ENCODE measurements at regions not wholly inside any gene's neighbourhood (a gene's known extent, or its start where the extent isn't known, plus 50 kb on each side); places are given as distances from the start of the nearest gene placed in this dataset.

DNA sequence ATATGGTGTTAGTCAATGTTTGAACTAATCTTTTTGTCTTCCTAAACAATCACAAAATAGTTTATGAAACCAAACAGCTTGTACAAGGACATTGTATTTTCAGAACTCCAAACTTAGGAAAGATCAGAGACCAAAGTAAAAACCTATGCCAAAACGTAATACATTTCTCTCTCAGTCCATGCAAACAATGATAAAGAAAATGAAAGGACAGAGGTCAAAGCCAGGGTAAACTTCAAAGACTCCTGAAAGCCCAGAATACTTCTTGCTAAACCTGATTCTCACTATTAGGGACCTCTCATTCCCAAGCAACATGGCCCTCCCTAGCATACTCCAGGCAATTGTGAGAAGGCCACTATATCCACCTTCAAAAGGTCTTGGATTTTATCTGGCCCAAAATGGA, 105.1 kb upstream of the GALNT5 start:
- no peak for DNase-seq (ENCODE audit: low spot score)

DNA sequence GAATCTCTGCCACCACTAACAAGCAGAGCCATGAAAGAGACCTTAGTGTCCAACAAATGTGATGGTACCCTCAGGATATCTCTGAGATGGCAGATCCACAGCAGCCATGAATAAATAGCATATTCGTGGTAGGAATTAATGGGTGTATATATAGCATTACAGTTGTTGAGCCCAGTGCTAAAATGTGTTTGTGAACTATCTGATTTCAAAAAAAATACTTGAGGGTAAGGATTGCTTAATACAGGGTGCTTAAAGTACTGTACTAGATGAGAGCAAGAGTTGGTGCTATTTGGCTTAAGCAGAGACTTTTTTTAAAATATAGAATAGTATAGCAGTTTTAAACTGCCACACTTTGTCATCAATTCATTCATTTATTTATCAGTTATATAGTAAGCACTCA, 101.5 kb upstream of the GALNT5 start:
- DNase-seq (ENCODE audit: low spot score): no peak

DNA sequence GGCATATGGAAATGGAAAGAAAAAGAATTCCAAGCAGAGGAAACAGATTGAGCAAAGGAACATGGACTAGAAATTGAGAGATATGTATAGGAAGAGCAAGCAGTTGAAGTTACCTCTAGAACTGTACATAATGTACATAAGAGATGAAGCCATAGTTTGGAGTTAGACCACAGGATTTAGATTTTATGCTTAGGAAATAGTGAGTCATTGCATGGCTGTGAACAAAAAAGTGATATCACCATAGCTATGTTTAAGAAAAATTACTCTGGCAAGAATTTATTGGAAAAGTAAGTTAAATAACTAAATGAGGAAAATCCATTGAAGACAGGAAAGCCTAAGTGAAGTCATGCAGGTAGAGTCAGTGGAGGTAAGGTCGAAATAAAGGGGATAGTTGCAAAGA, 99.4 kb upstream of the GALNT5 start:
- DNase-seq (ENCODE audit: low spot score): no peak

DNA sequence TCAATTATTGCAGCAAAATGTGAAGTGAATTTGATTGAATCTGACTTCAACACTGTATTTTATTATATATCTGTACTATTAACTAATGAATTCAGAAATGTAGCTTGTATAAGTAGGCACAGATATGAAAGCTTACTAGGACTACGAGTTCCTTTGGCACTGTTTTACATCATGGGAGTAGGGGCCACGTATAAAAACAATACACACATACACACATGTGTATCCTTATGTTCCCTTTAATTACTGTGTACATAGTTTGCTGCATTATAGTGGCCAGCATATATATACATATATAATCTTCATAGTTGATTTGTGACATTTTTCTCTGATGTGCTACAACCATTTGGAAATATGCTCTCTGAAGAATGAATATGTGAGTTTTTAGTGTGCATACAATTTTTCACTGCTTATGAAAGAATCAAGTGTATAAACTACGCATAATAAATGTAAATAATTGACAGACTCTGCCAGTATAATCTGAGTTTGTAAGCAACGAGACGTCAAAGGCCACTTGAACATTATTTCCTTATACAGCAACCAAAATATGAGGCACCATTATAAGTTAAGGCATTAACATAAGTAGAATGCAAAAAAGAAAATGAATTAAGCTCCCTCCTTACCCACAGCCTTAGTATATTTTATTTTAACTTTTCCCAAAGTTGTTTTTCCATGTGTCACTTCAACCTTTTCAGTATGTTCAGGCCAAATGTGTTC, 98.1 kb upstream of the GALNT5 start:
- no peak for DNase-seq (ENCODE audit: low spot score)

DNA sequence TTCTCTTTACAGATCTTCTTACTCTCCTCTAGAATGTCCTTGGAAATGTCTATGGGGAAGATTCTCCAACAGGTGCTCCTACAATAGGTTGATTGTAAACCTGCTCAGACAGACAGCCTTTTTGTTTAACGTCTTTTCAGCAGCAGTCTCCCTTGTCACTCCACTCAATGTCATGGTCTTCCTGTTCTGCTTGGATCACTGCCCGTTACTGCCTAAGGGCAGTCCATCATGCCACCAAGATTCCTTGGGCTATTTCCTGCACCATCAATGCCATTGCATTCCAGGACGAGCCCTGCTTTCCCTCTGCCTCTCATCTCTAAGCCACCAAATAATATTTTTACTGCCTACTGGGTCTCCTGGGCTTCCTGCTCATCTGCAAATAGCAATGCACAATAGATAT, 97.4 kb upstream of the GALNT5 start:
- no peak for DNase-seq (ENCODE audit: low spot score)

DNA sequence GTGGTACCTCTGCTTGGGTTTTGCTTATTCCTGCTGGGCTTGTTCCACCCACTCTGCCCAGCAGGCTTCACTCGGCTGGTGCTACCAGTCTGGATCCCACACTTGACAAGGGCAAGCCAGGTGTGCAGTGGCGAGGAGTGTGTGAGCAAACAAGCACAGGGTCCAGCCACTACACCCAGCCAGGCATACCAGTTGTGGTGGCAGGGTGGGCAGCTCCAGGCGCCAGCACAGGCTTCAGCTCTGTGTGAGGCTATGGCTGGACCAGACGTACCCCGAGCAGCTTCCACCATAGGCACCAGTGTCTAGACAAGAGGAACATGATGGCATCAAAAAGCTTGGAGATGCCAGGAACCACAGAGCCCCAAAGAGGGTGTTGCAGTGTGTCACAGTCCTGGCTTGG, 93.1 kb upstream of the GALNT5 start:
- no peak for DNase-seq (ENCODE audit: low spot score)

DNA sequence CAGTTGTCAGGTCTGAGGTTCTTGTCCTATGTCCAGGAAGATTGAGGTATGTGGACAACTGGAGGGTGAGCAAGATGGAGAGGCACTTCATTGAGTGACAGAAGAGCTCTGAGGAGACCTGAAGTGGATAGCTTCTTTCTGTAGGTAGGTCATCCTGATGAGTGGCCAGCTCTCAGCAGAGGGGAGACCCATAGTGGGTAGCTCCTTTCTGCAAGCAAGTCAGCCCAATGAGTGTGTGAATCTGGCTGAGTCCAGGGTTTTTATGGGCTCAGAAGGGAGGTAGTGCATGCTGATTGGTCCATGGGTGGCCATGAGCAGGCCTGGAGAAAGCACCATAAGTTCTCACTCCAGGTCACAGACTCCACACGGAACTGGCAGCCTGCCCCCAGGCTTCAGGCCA, 92.6 kb upstream of the GALNT5 start:
- DNase-seq (ENCODE audit: low spot score): no peak

DNA sequence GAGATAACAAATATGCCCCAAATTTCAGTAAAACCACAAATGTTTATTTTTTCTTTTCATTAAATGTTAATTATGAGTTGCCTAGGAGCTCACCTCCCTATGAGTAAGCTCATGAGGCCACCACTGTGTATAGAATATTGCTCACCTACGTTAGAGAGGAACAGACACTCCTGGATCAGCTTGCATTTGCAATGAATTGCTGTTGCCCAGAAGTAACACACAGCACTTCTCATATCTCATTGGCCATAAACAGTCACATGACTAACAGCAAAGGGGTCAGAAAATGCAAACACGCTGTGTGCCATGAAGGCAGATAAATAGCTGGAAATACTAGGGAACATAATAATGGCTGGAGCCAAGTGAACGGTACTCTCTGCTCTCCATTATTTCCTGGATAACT, 89.0 kb upstream of the GALNT5 start:
- no peak for DNase-seq (ENCODE audit: low spot score)

DNA sequence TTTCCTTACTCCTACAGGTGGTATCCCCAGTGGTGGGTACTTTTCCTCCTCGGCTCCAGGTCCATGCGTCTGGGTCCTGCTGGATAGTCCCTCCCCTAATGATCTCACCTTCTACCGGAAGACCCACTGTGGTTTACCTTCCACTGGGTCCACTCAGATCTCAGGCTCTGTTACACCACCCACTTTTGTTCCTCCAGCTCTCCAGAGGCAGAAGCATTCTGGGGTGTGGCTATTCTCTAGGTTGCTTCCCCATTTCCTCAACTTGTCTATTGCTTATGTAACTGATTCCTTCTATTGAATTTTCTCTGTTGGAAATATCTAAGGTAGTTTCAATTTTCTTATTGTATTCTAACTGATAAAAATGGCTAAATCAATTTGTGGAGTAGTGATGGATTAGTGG, 87.6 kb upstream of the GALNT5 start:
- DNase-seq (ENCODE audit: low spot score): no peak

DNA sequence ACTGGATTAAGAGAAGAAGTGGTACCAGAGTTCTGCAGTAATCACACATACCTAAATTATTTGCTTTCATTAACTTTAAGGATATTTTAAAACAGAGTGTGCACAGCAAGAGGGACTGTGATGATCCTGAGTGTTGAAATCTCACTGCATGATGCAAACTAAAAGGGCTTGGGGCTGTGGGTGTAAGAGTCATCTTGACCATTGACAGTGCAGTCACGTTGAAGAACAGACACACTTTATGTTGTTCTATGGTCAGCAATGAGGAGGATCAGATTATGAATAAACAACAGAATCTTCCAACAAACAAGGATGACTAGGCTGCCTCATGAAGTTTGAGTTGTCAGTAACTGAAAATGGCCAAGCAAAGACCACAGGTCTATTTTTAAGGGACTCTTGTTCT, 87.2 kb upstream of the GALNT5 start:
- no peak for DNase-seq (ENCODE audit: low spot score)

DNA sequence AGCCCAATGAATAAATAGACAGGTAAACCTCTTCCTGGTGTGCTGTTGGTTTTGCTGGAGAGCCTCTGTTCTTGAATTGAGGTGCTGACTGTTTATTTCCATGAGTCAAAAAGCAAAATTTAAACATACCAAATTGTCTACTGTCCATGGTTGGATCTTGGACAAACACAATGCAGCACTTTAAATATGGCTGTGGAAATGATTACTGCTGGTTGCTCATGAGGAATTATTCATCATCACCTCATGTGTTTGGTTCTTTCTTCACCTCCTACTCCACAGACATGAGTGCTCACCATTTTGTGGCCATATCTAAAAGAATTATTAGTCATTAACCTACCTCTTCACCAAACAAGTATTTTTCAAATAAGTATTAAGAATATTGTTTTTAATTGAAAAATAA, 85.3 kb upstream of the GALNT5 start:
- DNase-seq (ENCODE audit: low spot score): no peak

DNA sequence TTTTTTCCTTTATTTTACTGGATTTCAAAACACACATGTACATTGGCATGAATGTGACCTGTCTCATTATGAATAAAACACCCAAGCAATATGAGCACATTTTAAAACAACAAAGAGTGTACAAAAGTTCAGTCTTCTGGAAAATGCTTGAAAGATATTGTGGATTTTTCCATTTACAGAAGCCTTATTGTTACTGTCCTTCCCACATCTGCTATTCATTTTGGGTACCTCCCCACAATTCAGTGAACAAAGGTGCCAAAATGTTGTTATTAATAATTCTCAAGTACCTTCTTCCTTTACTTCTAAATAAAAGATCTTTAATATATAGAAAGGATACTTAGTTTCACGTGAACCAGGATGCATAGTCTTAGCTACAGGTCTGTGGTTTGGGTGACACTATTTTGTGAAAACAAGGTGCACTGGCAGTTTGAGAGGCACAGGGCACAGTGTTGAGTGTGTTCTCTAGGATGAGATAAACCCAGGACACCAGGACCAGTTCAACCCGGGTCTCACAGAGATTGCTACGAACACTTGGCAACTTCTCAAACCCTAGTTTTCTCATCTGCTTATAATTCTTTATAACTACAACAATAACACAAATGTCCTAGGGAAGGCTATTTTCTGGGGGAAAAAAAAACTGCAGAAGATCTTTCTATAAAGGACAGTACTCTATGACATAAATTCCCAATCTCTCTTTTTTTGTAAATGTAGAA, 84.5 kb upstream of the GALNT5 start:
- DNase-seq (ENCODE audit: low spot score): no peak

DNA sequence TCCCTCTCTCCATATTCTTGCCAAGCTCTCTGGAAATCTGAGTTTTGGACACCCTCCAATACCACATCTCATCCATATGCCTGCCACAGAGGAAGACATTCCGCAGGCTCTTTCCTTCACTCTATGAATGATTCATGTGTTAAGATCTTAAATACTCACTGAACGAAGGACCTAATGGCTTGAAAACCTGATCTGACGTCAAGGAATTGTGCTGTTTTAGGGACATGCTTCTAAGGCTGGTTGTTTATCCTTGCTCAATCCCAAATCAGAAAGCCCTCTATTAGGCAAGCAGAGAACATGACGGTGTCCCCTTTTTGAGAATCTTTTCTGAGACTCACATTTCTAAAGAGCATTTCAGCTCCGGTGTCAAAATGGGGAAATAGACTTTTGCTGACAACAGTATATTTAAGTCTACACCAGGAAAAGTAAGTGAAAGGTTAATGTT, 83.7 kb upstream of the GALNT5 start:
- no peak for DNase-seq (ENCODE audit: low spot score)

DNA sequence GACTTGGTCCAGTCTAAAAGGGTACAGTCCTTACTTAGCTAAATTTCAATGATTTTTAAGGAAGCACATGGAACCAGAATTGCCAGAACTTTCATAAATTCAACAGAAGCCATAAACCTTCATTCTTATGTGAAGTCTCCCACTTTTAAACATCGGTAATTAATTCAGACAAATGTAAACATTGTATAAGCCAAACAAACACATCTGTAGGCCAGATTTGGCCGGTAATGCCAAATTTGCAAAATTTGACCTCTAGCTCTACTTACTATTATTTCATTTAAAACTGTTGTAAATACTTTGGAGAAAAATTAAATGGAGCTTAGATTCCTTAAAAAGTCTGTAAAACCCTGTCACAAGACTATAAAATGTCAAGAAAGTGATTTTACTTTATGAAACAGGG, 83.2 kb upstream of the GALNT5 start:
- no peak for DNase-seq (ENCODE audit: low spot score)

DNA sequence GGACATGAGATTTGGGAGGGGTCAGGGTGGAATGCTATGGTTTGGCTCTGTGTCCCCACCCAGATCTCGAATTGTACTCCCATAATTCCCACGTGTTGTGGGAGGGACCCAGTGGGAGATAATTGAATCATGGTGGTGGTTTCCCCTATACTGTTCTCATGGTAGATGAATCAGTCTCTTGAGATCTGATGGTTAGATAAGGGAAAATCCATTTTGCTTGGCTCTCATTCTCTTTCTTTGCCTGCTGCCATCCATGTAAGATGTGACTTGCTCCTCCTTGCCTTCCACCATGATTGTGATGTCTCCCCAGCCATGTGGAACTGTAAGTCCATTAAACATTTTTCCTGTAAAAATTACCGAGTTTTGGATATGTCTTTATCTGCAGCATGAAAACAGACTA, 80.9 kb upstream of the GALNT5 start:
- no peak for DNase-seq (ENCODE audit: low spot score)

DNA sequence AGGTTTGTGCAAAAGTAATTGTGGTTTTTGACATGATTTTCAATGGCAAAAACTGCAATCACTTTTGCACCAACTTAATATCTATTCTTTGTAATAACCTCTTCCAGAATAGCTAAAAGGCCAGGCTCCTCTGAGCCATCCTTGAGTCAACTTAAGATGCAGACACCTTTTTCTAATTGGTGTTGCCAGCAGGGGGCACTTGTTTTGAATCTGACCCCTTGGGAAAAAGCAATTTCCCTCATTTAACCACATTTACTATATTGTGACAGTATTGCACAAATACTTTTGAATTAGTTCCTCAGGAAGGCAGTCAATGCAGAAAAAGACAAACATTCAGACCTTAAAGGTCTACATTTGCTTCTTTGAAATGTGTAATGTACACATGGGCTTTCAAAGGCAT, 78.6 kb upstream of the GALNT5 start:
- no peak for DNase-seq (ENCODE audit: low spot score)

DNA sequence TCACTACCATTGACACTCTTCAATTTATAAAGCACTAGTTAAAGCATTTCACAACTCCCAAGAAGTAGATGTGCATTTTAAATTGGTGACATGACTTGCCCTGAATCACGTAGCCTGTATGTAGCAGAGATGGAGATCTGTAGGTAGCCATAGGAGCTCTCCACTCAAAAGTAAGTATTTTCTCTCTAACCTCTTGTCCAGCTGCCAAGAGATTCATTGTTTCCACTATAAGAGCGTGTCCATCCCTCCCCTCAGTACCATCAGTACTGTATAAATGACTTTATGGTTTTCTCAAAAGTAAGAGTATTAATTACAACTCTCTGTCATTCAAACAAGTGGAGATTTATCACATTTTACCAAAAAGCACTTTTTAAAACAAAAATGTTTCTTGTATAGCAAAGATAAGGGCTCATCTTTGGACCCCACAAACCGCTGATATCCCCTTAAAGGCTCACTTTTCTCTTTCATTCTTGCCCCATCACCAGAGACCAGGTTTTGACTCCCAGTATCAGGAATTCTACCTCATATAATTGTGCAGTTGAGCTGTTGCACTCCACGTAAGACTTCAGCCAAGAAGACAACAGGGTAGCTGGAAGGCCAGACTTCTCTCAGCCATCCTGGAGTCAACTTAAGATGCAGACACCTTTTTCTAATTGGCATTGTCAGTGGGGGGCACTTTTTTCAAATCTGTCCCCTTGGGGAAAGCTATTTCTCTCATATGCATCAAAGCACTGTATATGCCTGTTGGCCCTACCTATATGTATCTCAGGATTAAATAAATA, 78.0 kb upstream of the GALNT5 start:
- DNase-seq (ENCODE audit: low spot score): no peak

DNA sequence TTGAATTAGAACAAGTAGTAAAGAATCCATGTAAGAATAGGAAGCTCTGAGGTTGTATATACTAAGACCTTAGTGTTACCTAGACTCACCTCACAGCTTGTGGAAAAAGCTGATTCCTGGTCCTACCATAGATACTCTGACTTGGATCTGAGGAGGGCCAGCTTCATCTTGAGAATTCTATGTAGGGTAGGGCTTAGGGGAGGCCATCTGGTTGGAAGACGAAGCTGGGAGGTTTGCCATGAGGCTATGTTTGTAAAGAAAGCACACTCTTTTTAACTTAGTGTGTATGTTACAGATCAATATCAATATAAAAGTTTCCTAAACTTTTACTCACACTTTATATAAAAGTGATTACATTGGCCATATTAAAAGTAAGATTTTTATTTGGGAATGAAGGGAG, 77.1 kb upstream of the GALNT5 start:
- no peak for DNase-seq (ENCODE audit: low spot score)

DNA sequence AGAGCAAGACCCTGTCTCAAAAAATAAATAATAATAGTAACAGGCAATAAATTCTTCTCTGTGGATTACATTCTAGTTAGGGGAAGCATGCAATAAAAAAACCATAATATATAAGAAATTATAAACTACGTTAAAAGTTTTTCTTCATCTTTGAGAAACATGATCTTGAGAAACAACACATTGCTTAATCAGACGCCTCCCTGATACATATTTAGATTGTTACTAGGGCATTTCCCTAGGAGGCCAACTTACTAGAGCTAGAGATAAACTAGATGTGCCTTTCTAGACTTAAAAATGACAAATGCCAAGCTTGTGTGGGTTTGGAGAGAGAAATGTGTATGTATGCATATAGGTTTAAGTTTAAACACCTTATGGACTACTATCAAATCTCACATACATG, 76.3 kb upstream of the GALNT5 start:
- DNase-seq (ENCODE audit: low spot score): no peak

DNA sequence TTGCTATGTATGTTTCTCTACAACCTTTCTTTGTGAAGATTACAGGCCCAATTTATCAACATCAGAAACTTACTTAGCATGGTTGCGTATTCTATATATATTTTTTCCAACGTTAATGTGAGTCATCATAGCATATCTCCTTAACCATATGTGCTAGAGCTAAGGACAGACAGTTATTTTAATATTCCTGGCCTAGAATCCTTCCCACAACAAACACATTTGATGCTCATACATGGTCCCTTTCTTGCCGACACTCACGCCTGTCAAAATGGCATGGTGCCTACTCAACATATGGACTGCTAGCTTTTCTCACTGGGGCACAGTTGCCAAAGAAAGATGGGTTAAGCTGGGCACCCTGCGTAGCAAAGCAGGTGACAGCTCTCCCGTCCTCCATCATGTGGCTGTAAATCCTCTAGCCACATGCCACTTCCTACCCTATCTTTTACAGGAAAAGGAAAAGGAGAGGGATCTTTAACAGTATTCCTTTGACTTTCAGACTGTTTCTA, 75.2 kb upstream of the GALNT5 start:
- DNase-seq (ENCODE audit: low spot score): no peak

DNA sequence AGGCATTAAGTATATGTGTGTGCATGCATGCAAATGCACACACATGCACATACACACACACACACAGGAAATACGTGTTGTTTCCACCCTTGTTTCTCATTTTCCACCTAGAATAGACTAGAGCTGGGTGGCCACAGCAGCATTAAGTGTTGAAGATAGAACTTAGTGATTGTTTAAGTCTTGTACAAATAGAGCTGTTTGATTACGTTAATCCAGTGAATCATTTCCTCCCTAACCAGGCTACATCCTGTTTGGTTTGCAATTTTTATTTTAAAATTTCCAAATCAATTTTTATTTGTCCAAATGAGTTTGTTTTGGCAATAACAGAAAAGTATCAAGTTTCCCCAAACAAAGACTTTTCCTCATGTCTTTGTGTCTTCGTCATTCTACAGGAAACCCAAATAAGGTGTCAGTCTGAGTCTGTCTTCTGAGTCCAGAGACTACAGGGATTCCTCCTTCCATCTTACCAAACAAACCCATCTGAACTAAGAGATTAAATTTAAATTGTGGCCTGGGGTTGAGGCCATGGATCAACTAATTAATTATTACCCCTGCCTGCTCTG, 74.6 kb upstream of the GALNT5 start:
- DNase-seq (ENCODE audit: low spot score): no peak

DNA sequence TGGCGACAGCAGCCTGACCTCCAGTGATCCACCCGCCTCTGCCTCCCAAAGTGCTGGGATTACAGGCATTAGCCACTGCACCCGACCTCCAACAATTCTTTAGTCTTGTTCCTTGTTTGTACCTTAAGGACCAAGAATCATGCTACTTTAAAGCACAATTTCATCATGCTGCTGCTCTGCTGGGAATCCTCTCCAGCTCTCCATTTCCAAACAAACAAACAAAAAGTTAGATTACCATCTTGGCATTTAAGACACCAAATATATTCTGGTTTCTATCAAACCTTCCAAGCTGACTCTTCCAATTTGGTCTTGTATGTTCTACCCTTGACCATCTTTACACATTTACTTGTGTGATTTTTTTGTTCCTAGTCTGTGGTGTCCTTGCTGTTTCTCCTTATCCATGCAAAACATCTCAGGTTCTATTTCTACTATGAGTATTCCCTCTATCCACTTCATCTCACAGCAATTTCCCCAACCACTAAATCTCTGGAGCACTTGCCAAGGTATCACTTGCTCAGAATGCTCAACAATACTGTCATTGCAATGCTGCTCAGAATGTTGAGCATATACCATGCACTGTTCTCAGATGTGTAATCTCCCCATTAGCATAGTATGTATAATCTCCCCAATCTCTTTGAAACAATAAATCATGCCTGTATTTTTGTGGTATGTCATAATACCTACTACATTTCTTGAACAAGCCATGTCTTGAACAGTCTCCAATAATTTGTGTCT, 73.2 kb upstream of the GALNT5 start:
- no peak for DNase-seq (ENCODE audit: low spot score)
